MM.1S (cell line): ENCODE measurements at regions not wholly inside any gene's neighbourhood (a gene's known extent, or its start where the extent isn't known, plus 50 kb on each side); places are given as distances from the start of the nearest gene placed in this dataset.

Experiments used
- EZH2 ChIP-seq: fragments of 300-600 bp; sonication (generic); optimal IDR thresholded peaks from 2 replicates; pipeline ENCODE3; 2017; ENCODE audit warnings: low read depth, mild to moderate bottlenecking, antibody characterized with exemption, low read length, mixed read lengths
- TF ChIP-seq, protein P1 (sequence below): fragments of 300-600 bp; sonication (generic); IDR thresholded peaks from 2 replicates; pipeline ENCODE4 v1.5.1; 2016; ENCODE audit warnings: antibody characterized with exemption, low read length, mixed read lengths

GRCh38 chr11:15848631-15849168 is 507.6 kb downstream of the SOX6 start:
- TF ChIP-seq, protein P1, sequence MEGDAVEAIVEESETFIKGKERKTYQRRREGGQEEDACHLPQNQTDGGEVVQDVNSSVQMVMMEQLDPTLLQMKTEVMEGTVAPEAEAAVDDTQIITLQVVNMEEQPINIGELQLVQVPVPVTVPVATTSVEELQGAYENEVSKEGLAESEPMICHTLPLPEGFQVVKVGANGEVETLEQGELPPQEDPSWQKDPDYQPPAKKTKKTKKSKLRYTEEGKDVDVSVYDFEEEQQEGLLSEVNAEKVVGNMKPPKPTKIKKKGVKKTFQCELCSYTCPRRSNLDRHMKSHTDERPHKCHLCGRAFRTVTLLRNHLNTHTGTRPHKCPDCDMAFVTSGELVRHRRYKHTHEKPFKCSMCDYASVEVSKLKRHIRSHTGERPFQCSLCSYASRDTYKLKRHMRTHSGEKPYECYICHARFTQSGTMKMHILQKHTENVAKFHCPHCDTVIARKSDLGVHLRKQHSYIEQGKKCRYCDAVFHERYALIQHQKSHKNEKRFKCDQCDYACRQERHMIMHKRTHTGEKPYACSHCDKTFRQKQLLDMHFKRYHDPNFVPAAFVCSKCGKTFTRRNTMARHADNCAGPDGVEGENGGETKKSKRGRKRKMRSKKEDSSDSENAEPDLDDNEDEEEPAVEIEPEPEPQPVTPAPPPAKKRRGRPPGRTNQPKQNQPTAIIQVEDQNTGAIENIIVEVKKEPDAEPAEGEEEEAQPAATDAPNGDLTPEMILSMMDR = no peak
- TF ChIP-seq EZH2 = no peak
